NCI-H345 treated with DMSO at 0.1 percent for 48 hours (cell line): ENCODE measurements at regions not wholly inside any gene's neighbourhood (a gene's known extent, or its start where the extent isn't known, plus 50 kb on each side); places are given as distances from the start of the nearest gene placed in this dataset.

ENCODE experiments used
- DNase-seq: peaks from one replicate; lab custom pipeline; 2025; ENCODE audit not compliant: unreplicated experiment; lab: John Stamatoyannopoulos, UW

DNA sequence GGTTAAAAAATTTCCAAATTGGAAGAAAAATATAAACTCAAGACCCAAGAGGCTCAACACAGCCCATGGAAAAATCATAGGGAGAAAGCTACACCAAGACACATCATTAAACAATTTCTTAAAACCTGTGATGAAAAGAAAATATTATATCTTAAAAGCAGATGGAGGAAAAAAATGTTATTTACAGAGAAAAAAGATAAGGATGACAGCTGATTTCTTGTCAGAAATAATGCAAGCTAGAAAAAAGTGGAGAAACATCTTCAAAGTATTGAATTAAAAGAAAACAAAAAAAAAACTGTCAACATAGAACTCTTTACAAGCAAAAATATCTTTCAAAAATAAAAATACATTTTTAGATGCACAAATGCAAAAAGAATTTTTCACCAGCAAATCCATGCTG, 930.5 kb downstream of the ADGRL2 start:
- DNase-seq = no peak

DNA sequence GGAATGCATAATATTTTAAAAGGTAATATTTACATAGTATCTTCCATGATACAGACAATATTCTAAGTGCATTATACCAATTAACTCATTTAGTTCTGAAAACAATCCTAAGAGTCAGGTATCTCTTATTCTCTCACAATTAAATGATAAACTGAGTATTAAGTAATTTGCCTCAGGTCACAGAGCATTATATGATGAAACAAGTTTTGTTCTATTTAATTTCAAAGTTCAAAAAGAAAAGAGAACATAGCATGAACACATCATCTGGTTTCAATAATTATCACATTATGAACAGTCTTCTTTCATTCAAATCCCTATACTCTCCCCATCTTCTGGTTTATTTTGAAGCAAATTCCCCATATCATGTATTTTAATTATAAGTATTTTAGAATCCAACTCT, 927.5 kb downstream of the ADGRL2 start:
- DNase-seq = no peak

DNA sequence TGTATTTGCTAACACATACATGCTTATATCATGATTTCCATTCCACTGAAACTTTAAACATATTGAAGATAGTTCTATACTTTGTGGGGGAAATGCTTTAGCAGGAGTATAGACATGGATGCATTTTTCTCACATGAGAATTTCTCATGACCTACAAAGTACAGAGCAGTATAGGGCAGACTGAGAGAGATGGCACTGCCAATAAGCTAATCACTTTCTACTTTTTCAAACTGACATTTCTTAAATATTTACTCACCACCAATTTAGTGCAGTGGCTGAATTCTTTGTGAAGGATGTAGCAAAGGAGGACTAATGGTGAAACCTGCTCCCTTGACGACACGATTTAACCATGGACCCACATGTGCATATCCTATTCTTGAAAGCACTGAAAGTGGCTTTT, 923.5 kb downstream of the ADGRL2 start:
- DNase-seq = no peak

DNA sequence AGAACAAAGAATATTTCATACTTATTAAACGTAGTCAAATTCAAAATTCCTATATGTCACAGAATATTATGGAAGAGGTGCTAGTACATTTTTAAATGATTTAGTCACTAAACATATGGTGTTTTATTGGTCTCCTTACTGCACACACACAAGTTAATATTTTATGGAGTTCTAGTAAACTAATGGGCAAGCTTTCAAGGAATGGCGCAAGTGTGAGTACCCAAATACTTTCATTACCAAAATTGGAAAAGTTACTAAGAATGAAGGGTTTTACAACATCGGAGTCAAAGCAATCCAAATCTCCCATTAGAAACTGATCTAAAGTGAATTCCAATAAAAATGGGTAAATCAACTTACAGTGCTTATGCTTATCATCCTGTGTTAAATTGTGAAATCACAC, 921.9 kb downstream of the ADGRL2 start:
- DNase-seq = no peak

DNA sequence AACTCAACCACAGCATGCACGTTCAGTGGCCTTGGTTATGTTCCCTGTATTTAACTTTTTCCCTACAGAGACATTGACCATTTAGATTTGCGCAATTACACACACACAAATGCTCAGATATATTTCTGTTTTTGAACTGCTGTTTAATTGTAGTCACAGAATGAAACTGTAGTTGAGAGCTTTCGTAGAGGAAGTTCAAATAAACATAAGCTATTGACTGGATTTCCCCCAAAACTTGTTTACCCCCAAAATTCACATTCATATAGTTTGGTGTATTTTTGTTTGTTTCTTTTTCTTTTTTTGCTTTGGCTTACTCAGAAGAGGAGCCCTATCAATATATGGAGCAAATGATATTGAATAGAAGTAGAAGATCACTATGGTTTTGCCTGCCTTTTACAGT, 921.0 kb downstream of the ADGRL2 start:
- no peak for DNase-seq

DNA sequence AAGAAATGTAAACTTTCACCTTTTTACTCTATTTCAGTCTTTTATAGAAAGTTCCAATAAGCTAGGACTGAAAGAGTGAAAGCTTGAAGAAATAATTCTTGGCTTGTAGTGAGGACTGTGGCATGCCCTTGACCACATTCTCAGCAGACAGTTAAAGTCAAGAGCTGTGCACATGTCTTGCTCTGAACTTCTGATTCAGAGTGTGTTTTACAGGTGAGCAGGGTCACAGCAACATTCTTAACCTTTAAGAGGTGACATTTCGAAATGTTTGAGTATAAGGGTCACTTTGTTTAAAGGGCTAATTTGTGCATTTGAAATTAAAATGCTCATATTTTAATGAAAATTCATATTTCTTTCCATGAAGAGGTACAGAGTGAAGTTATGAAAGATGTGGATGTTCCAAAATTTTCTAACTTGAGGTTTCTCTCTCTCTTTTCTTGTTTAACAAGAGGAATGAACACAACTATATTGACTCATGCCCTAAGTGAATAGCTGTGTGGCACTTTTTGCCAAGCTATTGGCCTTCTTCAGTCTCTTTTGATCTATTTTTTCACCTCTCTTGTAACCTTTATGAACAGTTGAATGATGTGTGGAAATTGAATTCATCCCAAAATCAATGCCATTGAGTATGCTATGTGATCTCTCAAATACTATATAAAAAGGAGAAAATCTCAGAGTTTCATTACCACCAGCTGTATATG, 918.1 kb downstream of the ADGRL2 start:
- no peak for DNase-seq

DNA sequence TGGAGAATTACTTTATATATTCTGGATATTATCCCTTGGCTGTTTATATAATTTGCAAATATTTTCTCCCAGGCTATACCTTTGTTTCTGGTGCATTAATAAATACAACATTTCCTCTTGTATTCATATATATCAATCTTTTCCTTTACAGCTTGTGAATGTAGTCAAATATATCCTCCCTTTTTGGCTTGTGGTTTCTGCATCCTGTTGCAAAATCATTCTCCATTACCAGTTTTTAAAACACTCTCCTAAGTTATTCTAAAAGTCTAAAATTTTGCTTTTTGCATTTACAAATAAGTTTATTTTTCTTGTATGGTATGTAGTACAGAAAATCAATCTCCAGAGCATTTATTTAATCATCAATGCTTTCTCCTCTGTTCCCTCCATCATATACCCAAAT, 909.4 kb downstream of the ADGRL2 start:
- no peak for DNase-seq

DNA sequence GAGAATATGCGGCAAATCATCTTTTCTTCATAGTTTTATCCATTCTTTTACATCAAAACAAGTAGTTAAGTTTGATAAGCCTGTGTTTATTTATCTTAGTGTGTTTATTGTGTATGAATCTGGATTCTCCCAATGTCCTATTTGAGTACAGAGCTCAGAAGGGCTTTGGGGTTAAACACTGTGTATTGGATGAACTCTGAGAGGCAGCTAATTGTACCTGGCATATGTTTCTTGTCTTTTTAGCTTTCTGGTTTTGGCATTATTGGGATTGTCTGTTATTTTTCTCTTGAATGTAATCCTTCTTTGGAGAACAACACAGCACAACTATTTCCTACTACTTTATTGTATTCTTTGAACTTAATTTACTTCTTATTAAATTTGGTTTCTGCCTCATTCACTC, 906.9 kb downstream of the ADGRL2 start:
- no peak for DNase-seq

DNA sequence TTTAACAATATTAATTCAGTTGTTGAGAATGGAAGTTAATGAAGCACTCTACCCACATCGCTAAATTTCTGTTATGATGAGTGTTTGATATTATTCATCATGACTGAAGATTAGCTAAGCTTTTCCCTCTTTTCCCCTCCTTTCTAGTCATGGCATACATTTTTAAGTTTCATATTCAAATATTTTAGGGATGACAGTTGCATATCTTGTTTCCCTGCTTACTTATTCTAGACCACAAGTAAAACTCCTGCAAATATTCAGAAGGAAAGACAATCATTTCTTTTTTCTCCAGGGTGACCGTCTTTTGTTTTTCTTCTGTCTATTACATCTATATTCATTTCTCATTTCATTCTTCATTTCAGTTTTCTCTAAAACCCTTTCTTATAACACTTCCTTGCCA, 906.0 kb downstream of the ADGRL2 start:
- no peak for DNase-seq

DNA sequence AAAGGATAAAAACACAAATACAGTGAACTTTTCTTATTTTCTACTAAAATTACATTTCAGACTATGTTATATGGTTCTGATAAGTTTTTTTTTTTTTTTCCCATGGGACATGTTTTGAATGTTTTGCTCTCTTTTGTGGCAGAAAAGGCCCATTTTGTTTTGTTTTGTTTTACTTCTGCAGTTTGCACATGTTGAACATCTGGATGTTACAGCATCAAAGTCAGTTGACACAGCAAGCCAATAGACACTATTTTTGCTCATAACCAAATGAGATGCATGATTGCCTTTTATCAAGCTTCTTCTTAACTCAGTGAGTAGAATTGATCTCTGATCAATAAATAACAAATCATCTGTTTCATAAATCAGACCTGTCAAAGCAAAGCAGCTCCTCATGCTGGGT, 904.2 kb downstream of the ADGRL2 start:
- DNase-seq = no peak

DNA sequence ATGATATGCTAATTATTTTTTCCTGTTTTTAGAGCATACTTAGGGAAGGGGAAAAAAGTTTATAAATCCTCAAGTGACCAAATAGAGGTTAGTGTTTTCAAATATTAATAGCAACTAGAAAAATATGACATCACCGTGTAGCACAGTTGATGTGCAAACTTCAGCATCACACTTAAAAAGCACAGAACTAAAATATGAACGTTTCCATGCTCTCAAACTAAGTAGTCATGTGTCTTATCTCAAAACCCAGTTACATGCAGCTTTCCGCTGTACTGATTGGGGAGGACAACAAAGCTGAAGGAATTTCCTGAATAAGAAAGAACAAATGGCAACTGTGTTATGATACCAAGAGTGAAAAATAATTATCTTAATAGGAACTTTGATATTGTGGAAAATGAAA, 903.7 kb downstream of the ADGRL2 start:
- DNase-seq = no peak

DNA sequence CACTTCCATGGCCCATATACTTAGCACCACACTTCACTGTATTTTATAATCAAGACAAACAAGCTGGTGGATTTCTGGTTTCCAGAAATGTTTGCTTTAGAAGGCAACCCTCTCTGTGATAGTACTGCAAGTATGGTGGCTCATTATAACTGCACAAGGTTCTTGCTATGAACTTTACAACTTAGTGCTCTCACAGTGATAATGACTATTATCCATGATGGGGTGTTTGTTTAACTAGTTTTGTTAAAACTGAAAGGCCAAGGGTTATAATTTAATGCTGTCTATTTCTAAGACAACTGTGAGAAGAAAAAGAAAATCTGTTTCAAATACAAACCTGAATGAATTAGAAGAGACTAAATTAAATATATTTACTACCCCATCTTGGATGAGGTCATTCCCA, 903.2 kb downstream of the ADGRL2 start:
- DNase-seq = no peak

DNA sequence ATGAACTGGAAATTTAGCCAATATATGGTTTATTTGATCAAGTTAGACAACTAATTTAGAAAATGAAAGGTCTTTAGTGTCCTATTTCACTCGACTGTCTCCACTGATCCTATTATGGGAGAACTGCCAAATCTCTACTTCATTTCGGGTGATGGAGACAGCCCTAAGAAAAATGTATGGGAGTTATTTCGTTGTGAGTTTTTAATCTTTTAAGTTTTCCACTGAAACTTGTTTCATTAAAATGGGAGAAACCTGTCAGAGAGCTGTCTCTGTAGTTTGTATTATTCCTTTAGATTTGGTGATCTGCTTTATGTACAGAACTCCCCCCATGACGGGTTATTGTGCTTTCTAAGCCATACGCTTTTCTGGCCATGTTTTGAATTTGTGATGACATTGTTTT, 899.7 kb downstream of the ADGRL2 start:
- no peak for DNase-seq

DNA sequence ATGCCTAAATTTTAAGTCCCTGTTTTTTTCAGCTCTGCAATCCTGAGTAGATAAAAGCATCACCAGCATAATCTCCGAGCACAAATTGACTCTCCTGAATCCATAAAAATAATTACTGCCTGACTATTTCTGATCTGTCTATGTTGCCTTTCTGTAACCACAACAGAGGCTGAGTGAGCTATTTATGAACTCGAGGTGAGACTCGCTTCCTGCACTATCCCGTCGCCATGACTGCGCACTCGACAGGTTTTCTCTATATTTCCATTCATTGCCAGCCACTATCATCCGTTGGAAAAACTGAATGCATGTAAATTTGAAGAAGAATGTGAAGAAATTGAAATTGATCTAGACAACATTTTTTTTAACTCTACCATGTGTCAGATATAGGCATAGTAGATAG, 897.2 kb downstream of the ADGRL2 start:
- no peak for DNase-seq

DNA sequence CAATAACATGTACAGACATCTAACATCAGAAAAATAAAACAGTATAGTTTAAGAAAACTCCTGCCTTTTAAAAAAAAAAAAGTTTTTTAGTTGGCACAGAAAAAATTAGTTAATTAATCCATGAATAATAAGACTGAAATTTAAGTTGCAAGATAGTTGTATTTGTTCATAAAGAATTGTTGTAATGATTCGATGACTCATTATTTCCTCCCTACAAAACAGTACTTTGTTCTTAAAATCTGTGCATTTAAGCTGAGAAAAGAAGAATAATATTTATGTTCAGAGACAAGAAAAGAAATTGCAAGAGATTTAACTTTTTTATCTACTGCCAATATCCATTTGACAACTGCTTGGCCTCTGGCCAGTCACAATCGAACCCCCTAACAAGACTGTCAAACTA, 894.7 kb downstream of the ADGRL2 start:
- DNase-seq = no peak

DNA sequence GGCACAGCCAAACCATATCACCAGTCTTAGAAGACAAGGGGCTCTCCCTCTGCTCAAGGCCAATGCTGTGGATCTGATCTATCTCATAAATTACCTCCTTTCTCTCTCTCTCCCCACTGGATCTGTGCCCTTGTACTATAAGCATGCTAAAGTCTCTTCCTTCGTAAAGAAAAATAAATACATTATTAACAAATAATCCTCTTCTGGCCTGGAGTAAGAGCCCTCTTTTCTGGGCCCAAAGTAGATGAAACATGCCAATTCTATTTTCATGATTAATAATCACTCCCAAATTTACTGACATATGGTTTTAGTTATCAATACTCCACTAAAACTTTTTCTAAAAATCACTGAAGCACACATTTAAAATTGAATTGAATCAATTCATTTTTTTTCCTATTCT, 889.7 kb downstream of the ADGRL2 start:
- DNase-seq = no peak

DNA sequence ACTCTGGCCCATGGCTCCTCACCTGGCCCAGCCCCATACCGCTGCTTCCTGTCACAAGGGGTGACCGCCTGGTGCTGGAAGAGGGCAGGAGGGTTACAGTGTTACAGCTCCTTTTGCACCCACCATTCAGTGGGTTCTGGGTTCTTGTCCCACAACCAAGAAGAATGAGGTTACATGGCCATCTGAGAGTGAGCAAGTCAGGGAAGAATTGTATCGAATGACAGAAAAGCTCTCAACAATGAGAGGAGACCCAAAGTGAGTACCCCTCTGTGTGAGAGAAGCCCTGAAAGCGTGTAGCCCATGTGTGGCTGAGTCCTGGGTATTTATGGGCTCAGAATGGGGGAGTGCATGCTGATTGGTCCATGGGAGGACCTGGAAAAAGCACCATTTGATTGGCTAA, 888.5 kb downstream of the ADGRL2 start:
- DNase-seq = no peak

DNA sequence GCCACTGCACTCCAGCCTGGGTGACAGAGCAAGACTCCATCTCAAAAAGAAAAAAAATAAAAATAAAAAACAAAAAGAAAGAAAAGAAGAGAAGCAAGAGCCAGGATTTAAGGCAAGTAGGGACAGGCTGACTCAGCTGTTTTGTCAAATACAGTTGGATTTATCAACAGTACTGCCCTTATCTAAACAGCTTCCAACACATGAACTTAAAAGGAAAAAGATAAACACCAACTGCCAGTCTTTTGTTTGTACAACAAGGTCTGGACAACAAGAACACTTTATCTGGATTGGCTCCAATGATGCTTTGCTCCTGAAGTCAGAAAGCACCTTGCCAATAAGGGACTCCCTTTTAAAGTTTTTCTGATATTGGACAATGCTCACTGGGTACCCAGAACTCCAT, 886.0 kb downstream of the ADGRL2 start:
- no peak for DNase-seq

DNA sequence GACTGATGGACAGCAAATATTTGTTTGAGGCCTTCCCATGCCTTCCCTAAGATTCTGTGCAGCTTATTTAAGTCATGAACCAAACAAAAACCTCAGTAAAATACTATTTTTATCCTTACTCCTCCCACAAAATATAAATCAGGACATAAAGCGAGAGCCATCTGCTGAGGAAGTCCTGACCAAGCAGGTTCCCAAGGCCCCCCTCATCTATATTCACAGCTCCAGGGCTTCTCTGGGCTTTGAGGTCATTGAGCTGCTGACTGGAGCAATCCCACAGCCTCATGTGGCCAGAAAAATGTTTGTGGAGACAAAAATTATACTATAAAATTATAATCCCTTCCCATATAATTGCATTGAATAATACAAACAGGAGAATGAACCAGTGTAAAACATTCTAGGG, 846.2 kb downstream of the ADGRL2 start:
- DNase-seq = no peak

DNA sequence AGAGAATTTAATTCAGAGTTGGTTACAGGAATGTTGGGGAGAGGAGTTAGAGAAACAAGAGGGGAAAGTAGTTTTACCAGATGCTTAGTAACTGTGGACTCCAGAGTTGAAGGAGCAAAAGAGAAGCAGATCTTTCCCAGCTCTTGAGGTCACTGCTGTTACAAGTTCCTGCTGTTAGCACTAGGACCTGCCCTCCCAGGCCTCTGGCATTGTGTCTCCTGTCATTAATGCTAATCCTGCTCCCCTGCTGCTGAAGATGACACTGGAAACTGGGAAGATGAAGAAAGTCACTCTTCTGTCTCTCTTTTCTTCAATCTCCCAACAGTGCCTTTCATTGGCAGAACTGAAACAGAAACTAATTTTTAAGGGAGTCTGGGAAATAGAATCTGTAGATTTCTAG, 845.6 kb downstream of the ADGRL2 start:
- no peak for DNase-seq

DNA sequence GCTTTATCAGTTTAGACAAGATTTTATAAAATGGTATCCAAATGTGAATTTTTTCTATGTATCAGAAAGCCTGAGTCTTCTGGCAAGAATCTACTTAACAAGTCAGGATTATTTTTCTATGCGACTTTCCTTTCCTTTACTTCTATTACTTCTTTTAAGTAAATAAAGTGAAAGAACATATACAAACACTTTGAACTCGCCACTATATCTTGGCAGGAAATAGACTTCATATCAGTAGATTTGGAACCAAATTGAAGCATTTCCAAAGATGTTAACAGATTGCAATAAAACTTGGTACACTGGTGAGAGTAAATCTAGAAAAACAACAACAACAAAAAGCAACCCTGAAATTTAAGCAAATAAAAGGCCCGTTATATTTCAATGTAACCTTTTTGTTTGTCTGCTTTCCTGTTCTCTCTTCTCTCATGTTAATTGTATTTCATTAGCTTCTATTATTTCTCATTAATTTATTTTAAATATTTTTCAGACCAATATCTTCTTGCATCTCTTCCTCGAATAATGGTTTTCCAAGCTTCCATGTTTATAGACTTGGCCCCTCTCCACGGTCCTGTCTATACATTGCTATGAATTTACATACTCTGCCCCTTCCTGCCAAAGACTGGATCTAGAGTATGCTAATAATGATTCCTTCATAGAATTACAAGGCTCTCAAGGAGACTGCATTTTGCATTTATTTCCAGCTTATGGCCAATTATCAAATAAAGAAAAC, 843.6 kb downstream of the ADGRL2 start:
- no peak for DNase-seq

DNA sequence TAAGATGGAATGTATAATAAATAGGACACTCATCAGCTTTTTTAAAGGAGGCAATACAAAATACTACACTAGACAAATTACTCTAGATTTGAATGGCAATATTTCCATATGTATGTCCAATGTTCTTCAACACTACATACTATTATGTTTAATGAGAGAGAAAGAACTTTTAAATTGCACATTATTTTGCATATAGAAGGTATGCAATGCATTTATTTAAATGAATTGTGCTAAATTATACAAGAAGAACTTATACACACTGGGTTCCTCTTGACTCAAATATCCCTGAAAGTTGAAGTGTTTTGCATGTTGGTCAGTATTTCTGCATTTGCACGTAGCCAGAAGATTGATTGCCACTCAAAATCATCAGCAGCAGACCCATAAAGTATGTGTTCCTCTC, 839.6 kb downstream of the ADGRL2 start:
- no peak for DNase-seq

DNA sequence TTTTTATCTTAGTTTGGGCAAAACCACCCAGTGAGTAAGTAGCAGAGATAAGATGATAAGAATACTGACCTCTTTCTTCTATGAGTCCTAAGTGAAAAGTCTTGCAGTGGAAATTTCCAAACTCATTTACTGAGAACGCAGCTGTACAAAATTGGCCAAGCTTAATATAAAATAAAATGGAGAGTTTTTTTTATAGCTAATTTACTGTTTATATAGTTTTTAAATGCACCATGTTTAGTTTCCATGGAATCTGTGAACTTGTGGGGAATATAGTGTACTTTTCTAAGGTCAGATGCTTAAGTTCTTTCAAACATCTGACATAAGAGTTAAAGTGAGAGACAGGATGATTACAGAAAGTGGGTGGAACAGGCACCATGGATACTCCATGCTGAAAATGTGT, 833.5 kb downstream of the ADGRL2 start:
- DNase-seq = no peak
